Upper lobe of left lung (tissue), 4 donors: ENCODE measurements at regions not wholly inside any gene's neighbourhood (a gene's known extent, or its start where the extent isn't known, plus 50 kb on each side); places are given as distances from the start of the nearest gene placed in this dataset.

Source experiments
- EP300 ChIP-seq, 4 donors: sonication (generic); formaldehyde crosslinking; IDR thresholded peaks; one replicate each; pipeline ENCODE4 v1.5.1; 2017; ENCODE audit warnings: antibody characterized with exemption in 4 of 4, control low read depth in 2 of 4
- POLR2A ChIP-seq, 4 donors: fragments of 450-650 bp; IDR thresholded peaks; one replicate each; pipeline ENCODE4 v1.5.1; 2016 to 2017; ENCODE audit warnings: antibody characterized with exemption in 4 of 4, mild to moderate bottlenecking in 2 of 4
- TF ChIP-seq, protein P1 (sequence below), 6 experiments: fragments of 450-650 bp in 4 of 6; fragments of 200-600 bp in 2 of 6; sonication (generic) in 2 of 6; IDR thresholded peaks; one replicate each; pipeline ENCODE4 v1.5.1; 2016 to 2019; ENCODE audit warnings: antibody characterized with exemption in 6 of 6

DNA sequence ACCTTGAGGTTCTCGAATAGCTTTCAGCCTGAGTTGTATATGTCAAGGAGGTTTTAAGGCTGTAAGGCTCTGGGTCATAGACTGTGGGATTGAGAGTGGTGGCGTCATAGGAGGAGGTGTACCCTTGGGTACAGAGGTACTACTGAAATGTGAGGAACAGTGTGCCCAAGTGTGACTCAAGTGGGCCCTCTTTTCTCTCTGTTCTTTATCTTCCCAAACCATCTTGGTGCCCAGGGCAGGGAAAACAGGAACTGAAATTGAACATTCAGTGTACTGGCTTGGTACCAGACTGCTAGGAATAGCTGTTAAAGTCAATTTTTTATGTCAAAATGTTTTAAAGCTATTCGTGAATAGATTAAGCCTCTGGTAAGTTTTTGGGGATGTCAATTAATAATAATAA lies 136.2 kb upstream of the RPS6KA3 start:
- TF ChIP-seq, protein P1, sequence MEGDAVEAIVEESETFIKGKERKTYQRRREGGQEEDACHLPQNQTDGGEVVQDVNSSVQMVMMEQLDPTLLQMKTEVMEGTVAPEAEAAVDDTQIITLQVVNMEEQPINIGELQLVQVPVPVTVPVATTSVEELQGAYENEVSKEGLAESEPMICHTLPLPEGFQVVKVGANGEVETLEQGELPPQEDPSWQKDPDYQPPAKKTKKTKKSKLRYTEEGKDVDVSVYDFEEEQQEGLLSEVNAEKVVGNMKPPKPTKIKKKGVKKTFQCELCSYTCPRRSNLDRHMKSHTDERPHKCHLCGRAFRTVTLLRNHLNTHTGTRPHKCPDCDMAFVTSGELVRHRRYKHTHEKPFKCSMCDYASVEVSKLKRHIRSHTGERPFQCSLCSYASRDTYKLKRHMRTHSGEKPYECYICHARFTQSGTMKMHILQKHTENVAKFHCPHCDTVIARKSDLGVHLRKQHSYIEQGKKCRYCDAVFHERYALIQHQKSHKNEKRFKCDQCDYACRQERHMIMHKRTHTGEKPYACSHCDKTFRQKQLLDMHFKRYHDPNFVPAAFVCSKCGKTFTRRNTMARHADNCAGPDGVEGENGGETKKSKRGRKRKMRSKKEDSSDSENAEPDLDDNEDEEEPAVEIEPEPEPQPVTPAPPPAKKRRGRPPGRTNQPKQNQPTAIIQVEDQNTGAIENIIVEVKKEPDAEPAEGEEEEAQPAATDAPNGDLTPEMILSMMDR (IDR thresholded peaks at IDR 0.05): no peak
- TF ChIP-seq POLR2A (IDR thresholded peaks at IDR 0.05) (no peak), EP300 (IDR thresholded peaks at IDR 0.05) (no peak)
